Endothelial cell of umbilical vein (primary cell): ENCODE measurements at regions not wholly inside any gene's neighbourhood (a gene's known extent, or its start where the extent isn't known, plus 50 kb on each side); places are given as distances from the start of the nearest gene placed in this dataset.

Experiments used
- BruUV-seq: library from RNA; stranded (reverse); fragments of 400-500 nt; replicated peaks from 2 replicates; lab custom pipeline; 2021; lab: Mats Ljungman, UMichigan
- CTCF ChIA-PET: fragments of 300-600, 350-600 bp; sonication (Branson Sonifier 250); formaldehyde crosslinking; loops from one replicate; lab custom pipeline; 2021; ENCODE audit warnings: antibody characterized with exemption, inconsistent platforms; lab: Charles Lee
- POLR2A ChIA-PET: fragments of 300-600, 350-600 bp; sonication (Branson Sonifier 250); formaldehyde crosslinking; loops from one replicate; lab custom pipeline; 2021; ENCODE audit warnings: antibody characterized with exemption, inconsistent platforms; lab: Charles Lee
- DNase-seq: peaks from one replicate; pipeline ENCODE4 v3.0.0-alpha.2; 2011; ENCODE audit warnings: low read depth, low spot score
- FAIRE-seq: peaks from 2 replicates; lab custom pipeline; 2011; peaks lifted over from hg19 to GRCh38; lab: Jason Lieb, UNC
- H2AFZ ChIP-seq: 2 replicates; pipeline ENCODE4 v1.6.0; 2012; ENCODE audit warnings: low read depth, low read length, control low read depth, inconsistent platforms
- H3K27ac ChIP-seq: 2 replicates; pipeline ENCODE4 v1.5.1; 2011; ENCODE audit warnings: low read depth, mild to moderate bottlenecking, control low read depth, low read length, moderate library complexity; ENCODE audit not compliant: insufficient read depth
- H3K27me3 ChIP-seq, 2 experiments: 2 replicates each; pipeline versions ENCODE4 v1.6.0 to v1.6.1; 2011; ENCODE audit warnings: low read length in 2 of 2, mixed read lengths in 1 of 2; ENCODE audit not compliant: control insufficient read depth in 2 of 2, insufficient read depth in 2 of 2
- H3K36me3 ChIP-seq, 2 experiments: 2 replicates in 1 of 2; 3 replicates in 1 of 2; pipeline ENCODE4 v1.5.1; 2011; ENCODE audit warnings: low read length in 2 of 2, mild to moderate bottlenecking in 1 of 2, moderate library complexity in 1 of 2; ENCODE audit not compliant: control insufficient read depth in 2 of 2, insufficient read depth in 2 of 2; ENCODE audit errors: extremely low read depth in 1 of 2
- H3K4me1 ChIP-seq: 3 replicates; pipeline ENCODE4 v1.5.1; 2011; ENCODE audit warnings: mild to moderate bottlenecking, low read length; ENCODE audit not compliant: control insufficient read depth, insufficient read depth; ENCODE audit errors: extremely low read depth
- H3K4me2 ChIP-seq: 2 replicates; pipeline ENCODE4 v1.6.1; 2011; ENCODE audit warnings: low read length, control low read depth, mixed read lengths; ENCODE audit not compliant: insufficient read depth
- H3K4me3 ChIP-seq, 3 experiments: fragments of 200-600 bp in 1 of 3; sonication (generic), shearing (Covaris generic) in 1 of 3; replicated peaks in 1 of 3; 2 replicates each; pipeline ENCODE4 v1.5.1; 2011 to 2016; ENCODE audit warnings: control low read depth in 3 of 3, low read length in 3 of 3, mild to moderate bottlenecking in 2 of 3, inconsistent platforms in 1 of 3, low read depth in 1 of 3, moderate library complexity in 1 of 3; ENCODE audit not compliant: insufficient read depth in 1 of 3
- H3K79me2 ChIP-seq: 2 replicates; pipeline ENCODE4 v1.6.0; 2012; ENCODE audit warnings: low read length, inconsistent platforms; ENCODE audit not compliant: control insufficient read depth, insufficient read depth
- H3K9ac ChIP-seq: replicated peaks from 2 replicates; pipeline ENCODE3; 2011; ENCODE audit warnings: low read length, control low read depth; ENCODE audit not compliant: insufficient read depth; ENCODE audit errors: extremely low read depth
- H3K9me1 ChIP-seq: replicated peaks from 3 replicates; pipeline ENCODE4 v1.6.0; 2011; ENCODE audit warnings: mild to moderate bottlenecking, low read length; ENCODE audit not compliant: control insufficient read depth, insufficient read depth; ENCODE audit errors: extremely low read depth
- H3K9me3 ChIP-seq: replicated peaks from 2 replicates; pipeline ENCODE4 v1.5.1; 2012; ENCODE audit warnings: low read length, inconsistent platforms; ENCODE audit not compliant: control insufficient read depth, insufficient read depth
- H4K20me1 ChIP-seq: replicated peaks from 2 replicates; pipeline ENCODE3; 2011; ENCODE audit warnings: mild to moderate bottlenecking, low read length; ENCODE audit not compliant: control insufficient read depth, insufficient read depth; ENCODE audit errors: extremely low read depth
- CTCF ChIP-seq, 2 donors: IDR thresholded peaks; 1 replicate in 1 of 2; 2 replicates in 1 of 2; pipeline ENCODE4 v1.5.1; 2011; ENCODE audit warnings: low read length in 2 of 2, mild to moderate bottlenecking in 2 of 2, moderate library complexity in 2 of 2, control low read depth in 1 of 2, inconsistent platforms in 1 of 2, low read depth in 1 of 2; ENCODE audit not compliant: insufficient read depth in 1 of 2; ENCODE audit errors: extremely low read depth in 1 of 2
- EZH2 ChIP-seq: IDR thresholded peaks from 2 replicates; pipeline ENCODE4 v1.6.1; 2012; ENCODE audit warnings: borderline replicate concordance, low read depth, mild to moderate bottlenecking, moderate library complexity, low read length, inconsistent platforms; ENCODE audit not compliant: severe bottlenecking
- FOS ChIP-seq: IDR thresholded peaks from 2 replicates; pipeline ENCODE4 v1.6.1; 2011; ENCODE audit warnings: mild to moderate bottlenecking, low read length, moderate library complexity, borderline replicate concordance; ENCODE audit not compliant: insufficient read depth
- GATA2 ChIP-seq: IDR thresholded peaks from 2 replicates; pipeline ENCODE4 v1.7.0; 2011; ENCODE audit warnings: low read depth, mild to moderate bottlenecking, moderate library complexity, mixed read lengths, low read length; ENCODE audit not compliant: insufficient read length, insufficient read depth
- JUN ChIP-seq: IDR thresholded peaks from 2 replicates; pipeline ENCODE4 v1.6.1; 2011; ENCODE audit warnings: borderline replicate concordance, low read depth; ENCODE audit not compliant: insufficient read length, insufficient read depth
- MYC ChIP-seq: IDR thresholded peaks from one replicate; pipeline ENCODE4 v1.6.1; 2011; ENCODE audit warnings: mild to moderate bottlenecking, low read depth, low read length
- POLR2A ChIP-seq: IDR thresholded peaks from 2 replicates; pipeline ENCODE4 v1.6.1; 2012; ENCODE audit warnings: low read depth, mild to moderate bottlenecking, control low read depth, low read length
- POLR2AphosphoS5 ChIP-seq: IDR thresholded peaks from 2 replicates; pipeline ENCODE4 v1.6.1; 2012; ENCODE audit warnings: low read depth, mild to moderate bottlenecking, control low read depth, low read length, moderate library complexity; ENCODE audit not compliant: insufficient read depth
- dilution Hi-C: fragments of 300-500 bp; cut with MboI; formaldehyde crosslinking; loops from one replicate; pipeline ENCODE4 v1.15.0; 2019; ENCODE audit warnings: low sequenced_read_pairs; ENCODE audit not compliant: extremely low pct_ligation_motif_present
- intact Hi-C: fragments of 100-400 bp; cut with micrococcal nuclease; formaldehyde crosslinking; loops from one replicate; pipeline ENCODE4 v1.10.0; 2022
- TF ChIP-seq, protein P1 (sequence below): IDR thresholded peaks from 2 replicates; pipeline ENCODE4 v1.6.1; 2011; ENCODE audit not compliant: insufficient read depth, insufficient read length

GRCh38 chr22:48841881-48842582 lies 985.6 kb downstream of the BRD1 start:
- intact Hi-C loops, result no loop called here
- H3K27me3 ChIP-seq, result no peaks in the 10 kb centered on the region
- dilution Hi-C loops, result no loop called here

More at GRCh38 chr22:48841881-48842582, 985.6 kb downstream of the BRD1 start:
- H3K4me1 ChIP-seq, result no peaks in the 10 kb centered on the region
- no peak overlapping the region for H3K4me2 ChIP-seq
- DNase-seq (no peak), FAIRE-seq (no peak)
- CTCF ChIA-PET, result no interaction called here
- TF ChIP-seq CTCF (IDR thresholded peaks at IDR 0.05; ENCODE audit: extremely low read depth in 1 of 2, insufficient read depth in 1 of 2, low read depth in 1 of 2, low read length in 2 of 2), result no peak
- no peak for TF ChIP-seq FOS
- no peak for TF ChIP-seq EZH2
- TF ChIP-seq POLR2A, result no peak
- TF ChIP-seq, protein P1, sequence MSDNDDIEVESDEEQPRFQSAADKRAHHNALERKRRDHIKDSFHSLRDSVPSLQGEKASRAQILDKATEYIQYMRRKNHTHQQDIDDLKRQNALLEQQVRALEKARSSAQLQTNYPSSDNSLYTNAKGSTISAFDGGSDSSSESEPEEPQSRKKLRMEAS, result no peak
- TF ChIP-seq GATA2, result no peak
- TF ChIP-seq POLR2AphosphoS5, result no peak
- TF ChIP-seq JUN, result no peak
- TF ChIP-seq MYC, result no peak
- H3K9me1 ChIP-seq, result no peaks in the 10 kb centered on the region
- H4K20me1 ChIP-seq, result no peaks in the 10 kb centered on the region
- no peak overlapping the region for H3K4me3 ChIP-seq
- no peak overlapping the region for H3K27ac ChIP-seq
- BruUV-seq, result no TSS peak
- POLR2A ChIA-PET, result no interaction called here
- H3K36me3 ChIP-seq, result no peaks in the 10 kb centered on the region
- no peak overlapping the region for H3K9ac ChIP-seq
- peaks cover 10% of the 10 kb centered on the region for H3K9me3 ChIP-seq
- no peaks in the 10 kb centered on the region for H3K79me2 ChIP-seq
- no peak overlapping the region for H2AFZ ChIP-seq
